ENCODE measurements at regions not wholly inside any gene's neighbourhood (a gene's known extent, or its start where the extent isn't known, plus 50 kb on each side); places are given as distances from the start of the nearest gene placed in this dataset.

GRCh38 chr13:32882691-32883090, 133.5 kb upstream of the KL start:
- no peak for TF ChIP-seq CTCF (IDR thresholded peaks at IDR 0.05)
- no peak for TF ChIP-seq EP300 (IDR thresholded peaks at IDR 0.05)

Data from sigmoid colon (tissue), 4 donors.